ENCODE measurements at regions not wholly inside any gene's neighbourhood (a gene's known extent, or its start where the extent isn't known, plus 50 kb on each side); places are given as distances from the start of the nearest gene placed in this dataset.

DNA sequence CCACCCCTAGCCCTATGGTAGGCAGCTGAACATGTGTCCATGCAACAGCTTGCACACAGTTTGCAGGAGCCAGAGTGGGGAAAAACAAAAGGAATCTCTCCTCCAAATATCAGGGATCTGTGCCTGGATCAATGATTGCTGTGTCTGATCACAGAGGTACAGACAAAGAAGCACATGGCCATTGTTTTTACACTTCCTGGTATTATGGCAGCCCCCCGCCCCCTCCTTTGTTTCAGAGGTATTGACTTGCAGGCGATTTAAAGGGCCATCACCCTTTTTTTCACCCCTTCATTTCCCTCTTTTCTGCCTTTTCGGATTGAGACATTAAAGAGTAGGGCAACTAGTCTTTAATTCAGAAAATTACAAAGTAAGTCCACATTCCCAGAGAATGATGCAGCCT lies 453.0 kb upstream of the LUZP2 start:
- Histone ChIP-seq H3K4me3 (ENCODE audit: low read depth, low read length) (no peak overlapping the region), H3K36me3 (ENCODE audit: control insufficient read depth, insufficient read depth, low read length) (no peaks in the 10 kb centered on the region), H3K27me3 (ENCODE audit: control insufficient read depth, insufficient read depth, low read length) (no peaks in the 10 kb centered on the region)
- POLR2A ChIA-PET, result no interaction called here
- DNase-seq (ENCODE audit: low read depth), result no peak
- TF ChIP-seq, protein P1, sequence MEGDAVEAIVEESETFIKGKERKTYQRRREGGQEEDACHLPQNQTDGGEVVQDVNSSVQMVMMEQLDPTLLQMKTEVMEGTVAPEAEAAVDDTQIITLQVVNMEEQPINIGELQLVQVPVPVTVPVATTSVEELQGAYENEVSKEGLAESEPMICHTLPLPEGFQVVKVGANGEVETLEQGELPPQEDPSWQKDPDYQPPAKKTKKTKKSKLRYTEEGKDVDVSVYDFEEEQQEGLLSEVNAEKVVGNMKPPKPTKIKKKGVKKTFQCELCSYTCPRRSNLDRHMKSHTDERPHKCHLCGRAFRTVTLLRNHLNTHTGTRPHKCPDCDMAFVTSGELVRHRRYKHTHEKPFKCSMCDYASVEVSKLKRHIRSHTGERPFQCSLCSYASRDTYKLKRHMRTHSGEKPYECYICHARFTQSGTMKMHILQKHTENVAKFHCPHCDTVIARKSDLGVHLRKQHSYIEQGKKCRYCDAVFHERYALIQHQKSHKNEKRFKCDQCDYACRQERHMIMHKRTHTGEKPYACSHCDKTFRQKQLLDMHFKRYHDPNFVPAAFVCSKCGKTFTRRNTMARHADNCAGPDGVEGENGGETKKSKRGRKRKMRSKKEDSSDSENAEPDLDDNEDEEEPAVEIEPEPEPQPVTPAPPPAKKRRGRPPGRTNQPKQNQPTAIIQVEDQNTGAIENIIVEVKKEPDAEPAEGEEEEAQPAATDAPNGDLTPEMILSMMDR (IDR thresholded peaks at IDR 0.05; ENCODE audit: insufficient read depth, low read depth, low read length), result no peak
- CTCF ChIA-PET, result no interaction called here

DNA sequence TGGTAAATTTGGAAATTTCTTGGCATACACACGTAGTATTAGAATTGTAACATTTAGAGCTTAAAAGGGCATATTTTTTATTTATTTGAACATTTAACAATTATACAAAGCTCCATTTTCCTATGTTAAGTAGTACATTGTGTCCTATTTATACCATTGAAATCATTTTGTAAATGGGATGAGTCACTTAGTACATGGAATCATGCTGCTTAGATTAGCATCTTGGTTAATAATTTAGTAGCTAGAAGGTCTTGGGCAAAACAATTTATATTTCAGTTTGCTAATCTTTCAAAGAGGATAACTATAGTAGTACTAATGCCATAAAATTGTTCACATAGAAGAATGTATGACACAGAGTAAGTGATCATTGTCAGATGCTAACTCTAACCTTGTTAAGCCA lies 450.1 kb upstream of the LUZP2 start:
- TF ChIP-seq, protein P1 (IDR thresholded peaks at IDR 0.05; ENCODE audit: insufficient read depth, low read depth, low read length), result no peak
- no peaks in the 10 kb centered on the region for H3K36me3 ChIP-seq (ENCODE audit: control insufficient read depth, insufficient read depth, low read length)
- H3K4me3 ChIP-seq (ENCODE audit: low read depth, low read length), result no peak overlapping the region
- ChIA-PET POLR2A (no interaction called here), CTCF (no interaction called here)
- H3K27me3 ChIP-seq (ENCODE audit: control insufficient read depth, insufficient read depth, low read length), result no peaks in the 10 kb centered on the region
- no peak for DNase-seq (ENCODE audit: low read depth)

DNA sequence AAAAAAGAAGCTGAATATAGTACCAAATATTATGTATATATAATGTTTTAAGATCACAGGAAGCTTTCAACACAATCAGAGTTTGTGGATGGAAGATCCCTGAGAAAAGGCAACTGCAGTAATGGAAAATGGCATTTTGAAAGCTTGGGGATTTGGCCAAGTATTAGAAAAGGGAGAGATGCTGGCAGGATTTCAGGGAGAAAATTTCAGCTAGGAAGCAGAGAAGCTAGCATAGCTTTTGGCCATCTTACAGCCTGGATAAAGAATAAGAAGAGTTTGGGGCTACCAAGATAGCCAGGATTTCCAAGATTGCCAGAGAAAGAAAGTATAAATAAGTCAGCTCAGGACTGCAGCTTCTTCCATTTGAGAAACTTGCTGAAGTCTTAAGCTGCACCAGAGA lies 440.8 kb upstream of the LUZP2 start:
- Histone ChIP-seq H3K27me3 (ENCODE audit: control insufficient read depth, insufficient read depth, low read length) (no peaks in the 10 kb centered on the region), H3K4me3 (ENCODE audit: low read depth, low read length) (no peak overlapping the region), H3K36me3 (ENCODE audit: control insufficient read depth, insufficient read depth, low read length) (no peaks in the 10 kb centered on the region)
- ChIA-PET POLR2A (no interaction called here), CTCF (no interaction called here)
- TF ChIP-seq, protein P1 (IDR thresholded peaks at IDR 0.05; ENCODE audit: insufficient read depth, low read depth, low read length), result no peak
- DNase-seq (ENCODE audit: low read depth), result no peak

DNA sequence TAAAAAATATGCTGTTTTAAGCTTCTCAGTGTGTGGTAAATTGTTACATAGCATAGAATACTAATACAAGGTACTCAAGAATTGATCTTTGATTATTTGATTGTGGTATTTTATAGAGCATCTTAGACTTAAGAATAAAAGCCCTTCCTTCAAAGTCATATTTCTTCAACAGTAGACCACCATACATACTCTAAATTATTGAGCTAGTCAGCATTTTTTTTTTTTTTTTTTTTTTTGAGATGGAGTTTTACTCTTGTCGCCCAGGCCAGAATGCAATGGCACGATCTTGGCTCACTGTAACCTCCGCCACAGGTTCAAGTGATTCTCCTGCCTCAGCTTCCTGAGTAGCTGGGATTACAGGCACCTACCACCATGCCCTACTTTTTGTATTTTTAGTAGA lies 436.7 kb upstream of the LUZP2 start:
- no peak overlapping the region for H3K4me3 ChIP-seq (ENCODE audit: low read depth, low read length)
- no peaks in the 10 kb centered on the region for H3K36me3 ChIP-seq (ENCODE audit: control insufficient read depth, insufficient read depth, low read length)
- ChIA-PET CTCF (interaction anchor here (0.6 kb wide), 1 partner anchor 159 kb away, joined by 5 read pairs; no protein-coding TSS in a partner anchor), POLR2A (no interaction called here)
- TF ChIP-seq, protein P1 (IDR thresholded peaks at IDR 0.05; ENCODE audit: insufficient read depth, low read depth, low read length), result no peak
- H3K27me3 ChIP-seq (ENCODE audit: control insufficient read depth, insufficient read depth, low read length), result no peaks in the 10 kb centered on the region
- no peak for DNase-seq (ENCODE audit: low read depth)

DNA sequence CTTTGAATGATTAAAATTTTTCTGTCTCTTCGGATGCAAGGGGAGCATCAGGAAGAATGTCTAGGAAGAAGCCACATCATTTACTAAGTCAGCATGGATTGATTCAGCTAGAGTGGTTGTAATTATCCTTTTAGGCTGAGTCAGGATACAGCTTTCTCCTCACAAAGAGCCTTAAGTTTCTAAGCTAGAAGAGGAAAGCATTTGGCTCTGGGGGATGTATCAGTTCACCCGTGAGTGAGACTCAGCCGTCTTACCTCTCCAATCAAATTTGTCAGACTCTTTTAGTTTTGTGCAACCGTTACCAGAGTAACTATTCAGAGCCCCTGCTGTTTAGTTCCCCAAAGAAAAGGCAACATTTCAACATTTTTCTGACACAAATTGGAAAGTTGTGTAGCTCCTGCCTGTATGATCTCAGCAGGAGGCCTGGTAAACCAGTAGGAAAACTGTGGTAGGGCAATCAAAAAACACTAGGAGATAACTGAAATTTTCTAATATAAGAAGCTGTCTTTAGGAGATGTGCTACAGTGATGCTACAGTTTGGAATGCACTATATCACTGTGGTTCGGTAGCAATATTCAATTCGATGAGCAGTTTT lies 432.4 kb upstream of the LUZP2 start:
- Histone ChIP-seq H3K36me3 (ENCODE audit: control insufficient read depth, insufficient read depth, low read length) (no peaks in the 10 kb centered on the region), H3K4me3 (ENCODE audit: low read depth, low read length) (no peak overlapping the region), H3K27me3 (ENCODE audit: control insufficient read depth, insufficient read depth, low read length) (no peaks in the 10 kb centered on the region)
- ChIA-PET CTCF (interaction anchor here (0.7 kb wide), 1 partner anchor 10 kb away, joined by 3 read pairs; no protein-coding TSS in a partner anchor), POLR2A (no interaction called here)
- TF ChIP-seq, protein P1 (IDR thresholded peaks at IDR 0.05; ENCODE audit: insufficient read depth, low read depth, low read length), result no peak
- DNase-seq (ENCODE audit: low read depth), result no peak
